ENCODE measurements at regions not wholly inside any gene's neighbourhood (a gene's known extent, or its start where the extent isn't known, plus 50 kb on each side); places are given as distances from the start of the nearest gene placed in this dataset.
A peak's percentile ranks its signal among the peaks of the same experiment; 100 is the strongest.

- Histone ChIP-seq H3K79me1 (ENCODE audit: low read depth in 1 of 2, low read length in 2 of 2) (no peaks in the 10 kb centered on the region), H3K14ac (replicated peaks; ENCODE audit: low read depth, low read length) (no peak overlapping the region), H3K4me1 (ENCODE audit: control insufficient read depth, insufficient read depth, low read length) (no peaks in the 10 kb centered on the region), H2BK120ac (ENCODE audit: low read depth, low read length) (no peak overlapping the region), H4K91ac (ENCODE audit: insufficient read depth, low read depth, low read length) (no peak overlapping the region), H3K4me2 (ENCODE audit: low read depth, low read length) (no peak overlapping the region), H3K27me3 (ENCODE audit: control insufficient read depth, insufficient read depth, low read length) (no peaks in the 10 kb centered on the region), H4K5ac (ENCODE audit: low read depth, low read length) (no peak overlapping the region), H3K36me3 (ENCODE audit: control insufficient read depth, insufficient read depth, low read length) (no peaks in the 10 kb centered on the region), H3K18ac (ENCODE audit: low read depth, low read length) (no peak overlapping the region), H4K8ac (ENCODE audit: low read depth in 2 of 2, low read length in 2 of 2) (no peak overlapping the region), H3K56ac (ENCODE audit: extremely low read depth, insufficient read depth, low read length) (no peak overlapping the region), H2BK5ac (ENCODE audit: low read depth, low read length, poor library complexity, severe bottlenecking) (no peak overlapping the region), H2AK5ac (ENCODE audit: low read depth, low read length) (no peak overlapping the region), H3K4me3 (ENCODE audit: insufficient read depth, low read depth, low read length) (no peak overlapping the region), H2BK20ac (ENCODE audit: low read depth, low read length) (no peak overlapping the region), H3K23ac (ENCODE audit: low read depth, low read length) (no peak overlapping the region), H3K9me3 (ENCODE audit: control insufficient read depth, insufficient read depth, low read length) (no peaks in the 10 kb centered on the region; the same call in 1 of the 2 replicates), H3K27ac (ENCODE audit: insufficient read depth, low read length) (no peak overlapping the region), H2AK9ac (replicated peaks; ENCODE audit: low read depth, low read length, poor library complexity) (no peak overlapping the region), H2AFZ (replicated peaks; ENCODE audit: low read length, poor library complexity) (no peak overlapping the region), H3K4ac (ENCODE audit: low read depth, low read length) (no peak overlapping the region), H4K20me1 (ENCODE audit: insufficient read depth, low read length) (no peaks in the 10 kb centered on the region), H3K9ac (ENCODE audit: low read depth, low read length) (no peak overlapping the region), H3K9me1 (ENCODE audit: insufficient read depth, low read length) (no peaks in the 10 kb centered on the region), H2BK15ac (ENCODE audit: low read depth, low read length) (no peak overlapping the region)
- in situ Hi-C loops (cut with MboI; ENCODE audit: low sequenced_read_pairs): no loop called here
- peak; percentile 65 for TF ChIP-seq MAFK (IDR thresholded peaks at IDR 0.05; ENCODE audit: low read depth, low read length)
- no peak for TF ChIP-seq ELK1 (IDR thresholded peaks at IDR 0.05; ENCODE audit: borderline replicate concordance, low read depth, low read length)
- no TSS peak for BruUV-seq (replicated peaks)
- intact Hi-C loops (cut with micrococcal nuclease): no loop called here
- dilution Hi-C loops (cut with HindIII; ENCODE audit: low sequenced_read_pairs, unreplicated experiment): no loop called here
- no CpG with 5 or more reads among the region's 2 CpGs for WGBS, 2 experiments (ENCODE audit: extremely low coverage in 2 of 2, insufficient read length in 1 of 2)
- CTCF ChIA-PET: no interaction called here
- no peak for ATAC-seq (ENCODE audit: low read depth)
- POLR2A ChIA-PET (ENCODE audit: unreplicated experiment): no interaction called here
- DNase-seq: no peak
These were observed 421.3 kb upstream of the ANKRD30A start for GRCh38 chr10:36704124-36704523.

All from IMR-90 (cell line).